Caco-2 (cell line): ENCODE measurements at regions not wholly inside any gene's neighbourhood (a gene's known extent, or its start where the extent isn't known, plus 50 kb on each side); places are given as distances from the start of the nearest gene placed in this dataset.

Experiments used
- BruUV-seq: library from RNA; stranded (reverse); fragments of 400-500 nt; replicated peaks from 2 replicates; lab custom pipeline; 2021; lab: Mats Ljungman, UMichigan
- CTCF ChIA-PET: fragments of 300-600 bp; sonication (Branson Sonifier 250); formaldehyde crosslinking; loops from one replicate; lab custom pipeline; 2022; ENCODE audit warnings: antibody characterized with exemption; lab: Charles Lee
- POLR2A ChIA-PET: fragments of 300-600 bp; sonication (Branson Sonifier 250); formaldehyde crosslinking; loops from one replicate; lab custom pipeline; 2022; ENCODE audit warnings: antibody characterized with exemption; lab: Charles Lee
- DNase-seq, 2 experiments: peaks; one replicate each; pipeline versions ENCODE4 v3.0.0 to v3.0.0-alpha.2; 2020 to 2022
- H3K27me3 ChIP-seq: replicated peaks from 2 replicates; pipeline ENCODE4 v1.6.0; 2011; ENCODE audit warnings: low read length; ENCODE audit not compliant: control insufficient read depth, insufficient read depth
- H3K36me3 ChIP-seq: 2 replicates; pipeline ENCODE4 v1.5.1; 2011; ENCODE audit warnings: low read length; ENCODE audit not compliant: control insufficient read depth, insufficient read depth
- H3K4me1 ChIP-seq: fragments of 250-450 bp; sonication (Bioruptor Pico); 2 replicates; pipeline ENCODE4 v1.5.1; 2020; ENCODE audit warnings: mild to moderate bottlenecking
- H3K4me3 ChIP-seq: 2 replicates; pipeline ENCODE4 v1.5.1; 2011; ENCODE audit warnings: low read depth, mild to moderate bottlenecking, control low read depth, low read length
- H3K9me3 ChIP-seq: fragments of 250-450 bp; sonication (Bioruptor Pico); 2 replicates; pipeline ENCODE4 v1.5.1; 2020; ENCODE audit warnings: mild to moderate bottlenecking, moderate library complexity
- H3K27ac Mint-ChIP-seq: one replicate; pipeline ENCODE4 v1.8.0; 2022; ENCODE audit warnings: mixed read lengths; ENCODE audit not compliant: unreplicated experiment
- H3K27me3 Mint-ChIP-seq: one replicate; pipeline ENCODE4 v1.8.0; 2022; ENCODE audit warnings: mixed read lengths; ENCODE audit not compliant: insufficient read depth, unreplicated experiment
- H3K36me3 Mint-ChIP-seq: one replicate; pipeline ENCODE4 v1.8.0; 2022; ENCODE audit warnings: mild to moderate bottlenecking, mixed read lengths; ENCODE audit not compliant: insufficient read depth, unreplicated experiment
- H3K4me1 Mint-ChIP-seq: one replicate; pipeline ENCODE4 v1.8.0; 2022; ENCODE audit warnings: low read depth, mixed read lengths; ENCODE audit not compliant: unreplicated experiment
- H3K4me3 Mint-ChIP-seq: one replicate; pipeline ENCODE4 v1.8.0; 2022; ENCODE audit warnings: mild to moderate bottlenecking, moderate library complexity, mixed read lengths; ENCODE audit not compliant: unreplicated experiment
- H3K9me3 Mint-ChIP-seq: one replicate; pipeline ENCODE4 v1.8.0; 2022; ENCODE audit warnings: mixed read lengths; ENCODE audit not compliant: unreplicated experiment
- intact Hi-C: fragments of 100-400 bp; cut with micrococcal nuclease; formaldehyde crosslinking; loops from one replicate; pipeline ENCODE4 v1.10.0; 2022; ENCODE audit not compliant: unreplicated experiment
- TF ChIP-seq, protein P1 (sequence below), 2 experiments: fragments of 200-600 bp in 1 of 2; IDR thresholded peaks; 1 replicate in 1 of 2; 2 replicates in 1 of 2; pipeline versions ENCODE4 v1.5.1 to v1.8.0; 2011 to 2022; ENCODE audit warnings: antibody characterized with exemption in 1 of 2, control low read depth in 1 of 2, inconsistent platforms in 1 of 2, low read depth in 1 of 2, low read length in 1 of 2, mild to moderate bottlenecking in 1 of 2, moderate library complexity in 1 of 2; ENCODE audit not compliant: insufficient read depth in 1 of 2, severe bottlenecking in 1 of 2, unreplicated experiment in 1 of 2

DNA sequence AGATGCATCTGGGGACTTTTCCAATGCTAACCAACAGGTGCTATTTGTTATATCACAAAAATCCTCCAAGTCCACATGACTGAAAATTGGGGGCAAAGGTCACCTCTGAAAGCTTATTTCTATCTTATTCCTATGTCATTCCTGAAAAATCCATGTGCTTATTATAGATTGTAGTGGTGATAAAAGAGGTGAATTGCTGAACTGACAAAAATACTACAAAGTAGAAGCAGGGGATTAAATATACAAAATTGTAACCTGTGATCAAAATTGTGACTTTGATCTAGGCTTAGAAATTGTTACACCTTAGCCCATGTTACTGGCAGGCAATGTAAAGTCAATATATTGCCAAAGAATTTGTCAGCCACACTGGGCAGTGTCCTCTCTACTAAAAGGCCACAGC is 62.3 kb downstream of the IER5 start:
- no peaks in the 10 kb centered on the region for H3K4me1 ChIP-seq
- peaks cover 8% of the 10 kb centered on the region; the same call in 1 of the 2 replicates for H3K9me3 ChIP-seq
- intact Hi-C loops, result no loop called here
- Mint-ChIP-seq H3K36me3 (no peaks in the 10 kb centered on the region), H3K27ac (no peak overlapping the region), H3K9me3 (peaks cover 7% of the 10 kb centered on the region), H3K4me3 (no peak overlapping the region), H3K4me1 (peaks cover 20% of the 10 kb centered on the region), H3K27me3 (no peaks in the 10 kb centered on the region)
- DNase-seq, result no peak
- TF ChIP-seq, protein P1, sequence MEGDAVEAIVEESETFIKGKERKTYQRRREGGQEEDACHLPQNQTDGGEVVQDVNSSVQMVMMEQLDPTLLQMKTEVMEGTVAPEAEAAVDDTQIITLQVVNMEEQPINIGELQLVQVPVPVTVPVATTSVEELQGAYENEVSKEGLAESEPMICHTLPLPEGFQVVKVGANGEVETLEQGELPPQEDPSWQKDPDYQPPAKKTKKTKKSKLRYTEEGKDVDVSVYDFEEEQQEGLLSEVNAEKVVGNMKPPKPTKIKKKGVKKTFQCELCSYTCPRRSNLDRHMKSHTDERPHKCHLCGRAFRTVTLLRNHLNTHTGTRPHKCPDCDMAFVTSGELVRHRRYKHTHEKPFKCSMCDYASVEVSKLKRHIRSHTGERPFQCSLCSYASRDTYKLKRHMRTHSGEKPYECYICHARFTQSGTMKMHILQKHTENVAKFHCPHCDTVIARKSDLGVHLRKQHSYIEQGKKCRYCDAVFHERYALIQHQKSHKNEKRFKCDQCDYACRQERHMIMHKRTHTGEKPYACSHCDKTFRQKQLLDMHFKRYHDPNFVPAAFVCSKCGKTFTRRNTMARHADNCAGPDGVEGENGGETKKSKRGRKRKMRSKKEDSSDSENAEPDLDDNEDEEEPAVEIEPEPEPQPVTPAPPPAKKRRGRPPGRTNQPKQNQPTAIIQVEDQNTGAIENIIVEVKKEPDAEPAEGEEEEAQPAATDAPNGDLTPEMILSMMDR (IDR thresholded peaks at IDR 0.05; ENCODE audit: insufficient read depth in 1 of 2, low read depth in 1 of 2, low read length in 1 of 2, severe bottlenecking in 1 of 2, unreplicated experiment in 1 of 2), result no peak
- ChIA-PET CTCF (no interaction called here), POLR2A (no interaction called here)
- H3K36me3 ChIP-seq, result no peaks in the 10 kb centered on the region
- H3K4me3 ChIP-seq, result no peak overlapping the region
- no TSS peak for BruUV-seq
- no peaks in the 10 kb centered on the region for H3K27me3 ChIP-seq

DNA sequence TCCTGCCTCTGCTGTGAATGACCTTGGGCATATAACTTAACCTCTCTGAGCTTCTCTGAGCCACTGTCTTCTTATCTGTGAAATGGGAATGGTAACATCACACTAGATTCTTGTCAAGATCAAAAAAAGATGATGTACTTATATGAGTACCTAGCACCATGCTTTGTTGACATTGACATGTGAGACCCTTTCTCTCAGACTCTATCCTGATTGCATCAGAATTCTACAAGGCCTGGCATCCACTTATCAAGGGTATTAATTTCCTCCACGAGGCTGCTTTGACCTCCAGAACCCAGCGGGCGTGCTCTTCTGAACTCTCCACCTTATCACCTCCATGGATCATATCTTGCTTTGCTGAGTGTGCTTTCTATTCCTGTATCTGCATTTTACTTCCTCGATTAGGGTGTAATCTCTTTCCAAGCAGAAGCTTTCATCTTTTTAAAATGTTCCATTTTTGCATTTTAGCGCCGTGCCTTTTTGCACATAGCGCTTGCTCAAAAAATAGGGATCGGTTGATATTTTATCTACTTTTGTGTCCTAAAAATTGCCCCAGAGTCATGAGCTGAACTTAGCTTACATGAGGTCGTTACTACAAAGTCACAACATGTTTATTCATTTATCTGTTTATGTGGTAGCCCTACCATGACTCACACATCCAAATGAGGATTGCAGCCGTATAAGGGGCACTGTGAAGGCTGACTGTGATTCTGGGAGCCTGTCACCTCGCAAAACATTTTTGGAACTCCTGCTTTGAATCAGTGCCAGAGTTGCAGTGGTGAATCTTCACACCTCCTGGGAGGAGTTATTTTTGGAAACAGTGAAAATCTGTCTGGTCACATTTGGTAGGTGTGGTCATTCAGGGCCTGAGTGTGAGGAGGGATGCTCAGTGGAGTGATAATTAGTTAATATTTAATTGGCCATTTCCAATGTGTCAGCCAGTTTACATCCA is 63.2 kb downstream of the IER5 start:
- Mint-ChIP-seq H3K36me3 (no peaks in the 10 kb centered on the region), H3K4me1 (peaks cover 20% of the 10 kb centered on the region), H3K4me3 (no peak overlapping the region), H3K9me3 (no peaks in the 10 kb centered on the region), H3K27ac (no peak overlapping the region), H3K27me3 (no peaks in the 10 kb centered on the region)
- BruUV-seq, result no TSS peak
- H3K4me1 ChIP-seq, result peaks cover 3% of the 10 kb centered on the region; the same call in 1 of the 2 replicates
- H3K36me3 ChIP-seq, result no peaks in the 10 kb centered on the region
- no peak overlapping the region for H3K4me3 ChIP-seq
- H3K9me3 ChIP-seq, result peaks cover 12% of the 10 kb centered on the region; the same call in 1 of the 2 replicates
- no peaks in the 10 kb centered on the region for H3K27me3 ChIP-seq
- intact Hi-C loops, result no loop called here
- ChIA-PET POLR2A (no interaction called here), CTCF (no interaction called here)
- DNase-seq, result no peak
- TF ChIP-seq, protein P1 (IDR thresholded peaks at IDR 0.05; ENCODE audit: insufficient read depth in 1 of 2, low read depth in 1 of 2, low read length in 1 of 2, severe bottlenecking in 1 of 2, unreplicated experiment in 1 of 2), result no peak

DNA sequence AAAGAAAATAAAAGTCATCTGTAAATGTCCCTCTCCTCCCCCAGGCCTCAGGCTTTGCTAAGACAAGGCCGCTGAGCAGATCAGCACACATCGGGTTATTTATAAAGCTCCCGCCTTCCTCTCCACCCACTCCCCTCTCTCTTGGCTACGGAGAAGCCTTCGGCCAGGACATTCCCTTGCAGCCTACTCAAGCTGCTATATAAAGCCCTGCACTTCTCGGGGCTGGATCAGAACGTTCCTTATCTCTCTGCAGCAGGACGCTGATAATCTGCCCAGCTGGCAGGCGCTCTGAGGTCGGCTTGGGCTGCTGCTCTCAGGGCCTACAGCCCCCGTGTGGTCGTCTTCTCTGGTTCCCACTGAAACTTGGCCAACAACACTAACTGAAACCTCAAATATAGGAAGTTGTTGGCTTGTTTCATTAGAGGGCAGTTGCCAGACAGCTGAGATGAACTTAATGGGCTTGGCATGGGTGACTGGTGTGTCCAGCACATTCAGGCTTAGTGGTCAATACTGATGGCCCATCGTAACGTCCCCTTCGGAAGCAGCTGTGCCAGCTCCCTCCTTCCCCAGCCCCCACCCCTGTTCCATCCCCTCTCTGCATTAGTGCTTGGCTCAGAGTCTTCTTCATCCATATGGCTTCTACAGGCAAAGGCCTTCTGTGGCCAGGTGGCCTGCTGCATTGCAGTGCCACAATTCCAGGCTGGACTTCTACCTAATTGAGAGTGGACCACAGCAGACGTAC is 64.6 kb downstream of the IER5 start:
- H3K27ac Mint-ChIP-seq, result no peak overlapping the region
- peaks cover 10% of the 10 kb centered on the region for H3K9me3 Mint-ChIP-seq
- H3K9me3 ChIP-seq, result peaks cover 12% of the 10 kb centered on the region; the same call in 1 of the 2 replicates
- TF ChIP-seq, protein P1 (IDR thresholded peaks at IDR 0.05; ENCODE audit: insufficient read depth in 1 of 2, low read depth in 1 of 2, low read length in 1 of 2, severe bottlenecking in 1 of 2, unreplicated experiment in 1 of 2), result no peak
- intact Hi-C loops, result no loop called here
- no peak overlapping the region for H3K4me3 Mint-ChIP-seq
- peaks cover 20% of the 10 kb centered on the region for H3K4me1 Mint-ChIP-seq
- H3K4me1 ChIP-seq, result peaks cover 3% of the 10 kb centered on the region; the same call in 1 of the 2 replicates
- POLR2A ChIA-PET, result no interaction called here
- no TSS peak for BruUV-seq
- DNase-seq, result no peak
- H3K4me3 ChIP-seq, result no peak overlapping the region
- no peaks in the 10 kb centered on the region for H3K27me3 ChIP-seq
- H3K27me3 Mint-ChIP-seq, result no peaks in the 10 kb centered on the region
- CTCF ChIA-PET, result no interaction called here
- H3K36me3 Mint-ChIP-seq, result no peaks in the 10 kb centered on the region
- no peaks in the 10 kb centered on the region for H3K36me3 ChIP-seq
